ENCODE measurements at regions not wholly inside any gene's neighbourhood (a gene's known extent, or its start where the extent isn't known, plus 50 kb on each side); places are given as distances from the start of the nearest gene placed in this dataset.

- no peak for DNase-seq (ENCODE audit: low read depth)
Observed at GRCh38 chr3:44090036-44090435, 151.7 kb upstream of the TOPAZ1 start.

DNA sequence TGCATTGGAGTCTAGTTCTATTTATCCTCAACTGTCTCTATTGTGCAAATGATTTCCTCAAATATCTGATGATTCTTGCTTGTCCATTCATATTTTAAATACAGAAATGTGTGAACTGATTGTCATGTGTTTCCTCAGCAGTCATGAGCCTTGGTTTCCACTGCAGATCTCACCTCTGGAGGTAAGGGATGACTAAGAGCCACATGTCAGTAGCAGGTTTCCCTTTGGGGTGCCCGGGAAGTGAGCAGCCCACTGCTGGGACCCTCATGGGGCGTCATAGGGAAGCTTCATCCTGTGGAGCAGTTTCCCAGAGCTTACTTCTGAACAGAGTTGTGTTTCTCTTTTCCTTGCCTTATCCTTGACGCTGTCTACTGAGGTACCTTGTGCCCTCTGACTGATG is 149.2 kb upstream of the TOPAZ1 start:
- no peak for DNase-seq (ENCODE audit: low read depth)

DNA sequence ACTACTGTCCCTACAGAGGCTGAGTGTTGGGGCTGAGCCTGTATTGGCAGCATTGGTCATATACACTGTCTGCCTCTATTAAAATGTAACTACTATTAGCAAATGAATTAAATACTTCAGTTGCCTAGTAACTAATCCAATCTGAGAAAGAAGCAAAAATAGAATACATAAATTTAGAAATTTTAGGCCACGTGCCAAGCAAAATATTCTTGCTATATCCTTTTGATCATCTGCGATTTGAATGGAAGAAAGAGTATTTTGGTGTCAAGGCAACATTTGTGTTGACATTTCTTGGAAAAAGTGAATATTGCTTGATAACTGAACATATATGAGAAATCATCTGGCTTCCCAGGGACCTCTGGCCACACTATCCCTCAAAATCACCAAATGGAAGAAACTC is 148.2 kb upstream of the TOPAZ1 start:
- no peak for DNase-seq (ENCODE audit: low read depth)

GRCh38 chr3:44098656-44099415 is 142.8 kb upstream of the TOPAZ1 start:
- DNase-seq (ENCODE audit: low read depth): no peak

DNA sequence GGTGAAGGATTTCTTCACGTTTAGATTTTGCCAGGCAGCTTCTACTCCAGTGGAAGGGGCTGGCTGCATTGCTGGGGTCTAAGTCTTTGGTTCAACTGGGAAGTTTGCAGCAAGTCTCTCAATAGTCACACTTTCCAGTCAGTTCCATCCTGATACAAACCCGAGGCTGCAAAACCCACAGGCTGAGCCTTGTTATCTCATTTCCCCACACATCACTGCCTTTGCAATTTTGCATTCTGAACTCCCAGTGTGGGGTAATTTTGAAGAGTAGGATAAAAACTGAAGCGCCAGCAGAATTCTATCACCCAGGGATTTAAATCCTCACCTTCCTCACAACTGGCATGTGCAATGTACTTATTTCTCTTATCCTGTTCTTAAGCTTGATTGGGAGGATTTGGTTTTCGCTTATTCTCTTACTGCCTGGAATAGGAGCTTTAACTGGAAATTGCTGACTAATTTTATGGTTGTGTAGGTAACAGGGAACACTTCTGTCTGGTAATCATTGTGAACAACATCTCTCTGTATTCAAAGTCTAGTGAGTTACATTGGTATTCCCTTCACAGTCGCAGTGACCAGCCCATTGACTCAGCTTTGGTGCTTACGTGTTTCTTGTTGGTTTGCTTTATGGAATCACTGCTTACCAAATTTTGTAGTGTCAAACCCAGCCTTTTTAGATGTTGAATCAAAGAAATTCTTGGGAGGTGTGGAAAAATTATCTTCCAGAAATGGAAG is 142.0 kb upstream of the TOPAZ1 start:
- no peak for DNase-seq (ENCODE audit: low read depth)

- DNase-seq (ENCODE audit: low read depth): no peak
Observed at GRCh38 chr3:44100298-44100695, 141.4 kb upstream of the TOPAZ1 start.

DNA sequence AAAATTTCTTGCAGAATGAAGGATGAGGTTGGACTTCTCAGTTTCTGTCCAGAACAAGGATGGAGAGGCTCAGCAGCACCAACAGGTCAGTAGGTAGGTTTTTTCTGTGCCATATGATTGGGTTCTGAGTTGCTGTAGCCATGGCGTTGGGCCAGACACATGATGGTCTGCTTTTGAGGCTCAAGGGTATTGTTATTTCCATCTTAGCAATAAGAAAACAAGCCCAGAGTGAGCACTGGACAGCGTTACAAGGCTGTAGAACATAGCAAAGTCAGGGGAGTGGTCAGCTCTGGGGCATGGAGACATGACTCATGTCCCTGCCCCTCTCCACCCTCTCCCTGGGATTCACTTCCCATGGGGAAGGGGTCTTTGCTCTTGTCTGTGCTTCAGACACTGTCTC is 137.6 kb upstream of the TOPAZ1 start:
- DNase-seq (ENCODE audit: low read depth): no peak

- no peak for DNase-seq (ENCODE audit: low read depth)
Observed at GRCh38 chr3:44104668-44105321, 136.9 kb upstream of the TOPAZ1 start.

GRCh38 chr3:44105571-44105970 is 136.1 kb upstream of the TOPAZ1 start:
- no peak for DNase-seq (ENCODE audit: low read depth)

- no peak for DNase-seq (ENCODE audit: low read depth)
Observed at GRCh38 chr3:44106756-44107155, 134.9 kb upstream of the TOPAZ1 start.

DNA sequence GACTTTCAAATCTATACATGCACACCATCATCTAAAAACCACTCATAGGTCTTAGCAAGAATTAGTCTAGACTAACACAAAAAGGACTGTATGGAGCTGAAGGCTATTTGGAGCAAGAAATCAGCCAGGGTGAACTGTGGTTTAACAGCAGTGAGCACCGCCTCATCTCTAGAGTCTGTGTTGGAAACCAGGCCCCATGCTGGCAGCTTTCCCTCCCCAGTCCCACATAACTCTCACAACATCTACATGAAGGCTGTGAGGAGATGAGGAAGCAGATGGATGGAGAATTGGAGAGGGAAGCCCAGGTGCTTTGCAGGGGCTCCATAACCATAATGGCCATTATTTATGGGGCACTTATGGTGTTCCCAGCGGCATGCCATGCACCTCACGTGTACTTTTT is 133.2 kb upstream of the TOPAZ1 start:
- no peak for DNase-seq (ENCODE audit: low read depth)

- no peak for DNase-seq (ENCODE audit: low read depth)
Observed at GRCh38 chr3:44109771-44110361, 131.8 kb upstream of the TOPAZ1 start.

DNA sequence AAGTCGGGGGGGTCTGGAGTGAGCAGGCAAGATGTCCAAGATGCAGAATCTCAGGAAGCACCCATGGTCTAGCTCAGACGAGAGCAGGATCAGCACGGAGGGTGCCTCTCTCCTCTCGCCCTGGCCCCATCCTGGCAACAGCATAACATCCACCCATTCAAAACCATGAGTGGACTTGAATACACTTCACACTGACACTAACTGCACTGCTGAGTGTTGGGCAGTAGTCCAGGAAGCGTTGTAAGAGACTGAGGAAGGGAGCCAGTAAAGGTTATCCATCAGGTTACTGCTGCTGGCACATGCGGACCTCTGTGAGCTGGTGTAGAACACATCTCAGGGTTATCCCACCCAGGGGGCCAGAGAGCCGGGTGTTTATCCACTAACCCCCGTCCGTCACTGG is 131.0 kb upstream of the TOPAZ1 start:
- DNase-seq (ENCODE audit: low read depth): no peak

DNA sequence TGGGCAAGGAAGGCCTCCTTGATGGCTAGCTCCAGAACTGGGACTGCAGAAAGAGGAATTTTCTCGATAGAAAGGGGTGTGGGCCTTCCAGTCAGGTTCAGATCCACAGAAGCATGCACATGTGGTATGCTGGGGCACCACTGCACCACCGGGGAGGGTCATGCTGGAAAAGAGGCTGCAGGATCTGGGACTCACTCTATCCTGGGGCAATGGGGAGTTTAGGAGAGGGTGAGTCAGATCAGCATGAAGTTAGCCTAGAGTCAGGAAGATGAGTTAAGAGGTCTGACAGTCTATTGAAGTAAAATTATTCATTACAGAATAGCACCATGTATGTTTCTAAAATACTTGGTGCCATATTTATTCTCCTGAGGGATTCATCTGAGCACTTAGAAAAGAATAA is 130.2 kb upstream of the TOPAZ1 start:
- DNase-seq (ENCODE audit: low read depth): no peak

- no peak for DNase-seq (ENCODE audit: low read depth)
Observed at GRCh38 chr3:44114142-44114541, 127.5 kb upstream of the TOPAZ1 start.

GRCh38 chr3:44117239-44117638 is 124.4 kb upstream of the TOPAZ1 start:
- DNase-seq (ENCODE audit: low read depth): no peak

DNA sequence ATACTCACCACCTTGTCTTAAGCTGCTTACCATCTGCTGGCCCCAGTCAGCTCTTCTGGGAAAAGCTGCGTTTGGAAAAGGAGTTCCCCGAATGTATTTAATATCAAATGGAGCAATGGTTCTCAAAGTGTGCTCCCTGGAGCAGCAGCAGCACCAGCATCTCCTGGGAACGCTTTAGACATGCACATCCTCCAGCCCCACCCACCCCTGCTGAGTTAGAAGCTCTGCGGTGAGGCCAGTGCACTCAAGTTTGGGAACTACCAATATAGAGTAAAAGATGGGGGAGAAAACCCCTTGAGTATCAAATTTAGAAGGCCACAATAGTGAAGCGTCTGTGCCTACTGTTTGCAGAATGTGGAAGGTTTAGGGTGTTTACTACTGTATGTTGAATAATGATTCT is 124.0 kb upstream of the TOPAZ1 start:
- DNase-seq (ENCODE audit: low read depth): no peak

DNA sequence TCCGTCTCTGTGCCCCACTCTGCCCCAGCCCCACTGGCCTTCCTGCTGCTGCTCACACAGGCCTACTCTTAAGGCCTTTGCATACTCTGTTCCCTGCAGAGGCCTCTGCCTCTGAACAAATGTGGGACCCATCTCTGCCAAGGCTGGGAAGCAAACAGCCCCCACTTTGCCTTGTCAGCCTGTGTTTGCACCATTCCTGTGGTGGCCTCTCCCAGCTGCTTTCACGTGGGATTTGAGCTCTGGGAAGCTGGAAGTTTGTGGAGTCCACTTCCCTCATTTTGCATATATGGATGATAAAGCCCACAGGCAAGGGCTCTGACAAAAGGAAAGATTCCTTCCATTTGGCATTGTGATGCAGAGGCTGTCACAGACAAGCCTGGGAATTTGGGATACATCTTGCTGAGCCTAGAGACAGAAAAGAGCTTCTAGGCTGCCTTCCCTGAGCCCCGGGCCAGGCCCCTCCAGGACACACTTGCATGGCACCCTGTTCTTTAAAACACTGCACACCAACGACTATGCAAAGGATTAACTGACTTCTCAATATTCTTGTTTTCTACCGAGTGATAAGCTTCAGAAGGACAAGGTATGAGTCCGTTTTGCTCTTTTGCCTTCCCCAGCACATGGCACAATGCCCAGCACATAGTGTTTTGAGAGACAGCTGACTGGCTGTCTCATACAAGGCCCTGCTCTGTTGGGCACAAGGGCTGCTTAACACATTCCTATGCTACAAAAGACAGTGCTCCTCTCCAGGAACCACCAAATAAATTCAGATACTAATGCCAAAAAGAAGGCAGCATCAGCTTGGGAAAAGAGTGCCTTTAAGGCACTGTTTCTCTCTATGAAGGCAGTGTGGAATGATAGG is 120.7 kb upstream of the TOPAZ1 start:
- DNase-seq (ENCODE audit: low read depth): no peak

- no peak for DNase-seq (ENCODE audit: low read depth)
Observed at GRCh38 chr3:44125246-44125645, 116.4 kb upstream of the TOPAZ1 start.

GRCh38 chr3:44125882-44126281 is 115.8 kb upstream of the TOPAZ1 start:
- no peak for DNase-seq (ENCODE audit: low read depth)

GRCh38 chr3:44128057-44128775 is 113.5 kb upstream of the TOPAZ1 start:
- no peak for DNase-seq (ENCODE audit: low read depth)
